ENCODE measurements at regions not wholly inside any gene's neighbourhood (a gene's known extent, or its start where the extent isn't known, plus 50 kb on each side); places are given as distances from the start of the nearest gene placed in this dataset.

GRCh38 chr13:74919914-74920313 is 562.1 kb downstream of the TBC1D4 start (continued):
- TF ChIP-seq, protein P1, sequence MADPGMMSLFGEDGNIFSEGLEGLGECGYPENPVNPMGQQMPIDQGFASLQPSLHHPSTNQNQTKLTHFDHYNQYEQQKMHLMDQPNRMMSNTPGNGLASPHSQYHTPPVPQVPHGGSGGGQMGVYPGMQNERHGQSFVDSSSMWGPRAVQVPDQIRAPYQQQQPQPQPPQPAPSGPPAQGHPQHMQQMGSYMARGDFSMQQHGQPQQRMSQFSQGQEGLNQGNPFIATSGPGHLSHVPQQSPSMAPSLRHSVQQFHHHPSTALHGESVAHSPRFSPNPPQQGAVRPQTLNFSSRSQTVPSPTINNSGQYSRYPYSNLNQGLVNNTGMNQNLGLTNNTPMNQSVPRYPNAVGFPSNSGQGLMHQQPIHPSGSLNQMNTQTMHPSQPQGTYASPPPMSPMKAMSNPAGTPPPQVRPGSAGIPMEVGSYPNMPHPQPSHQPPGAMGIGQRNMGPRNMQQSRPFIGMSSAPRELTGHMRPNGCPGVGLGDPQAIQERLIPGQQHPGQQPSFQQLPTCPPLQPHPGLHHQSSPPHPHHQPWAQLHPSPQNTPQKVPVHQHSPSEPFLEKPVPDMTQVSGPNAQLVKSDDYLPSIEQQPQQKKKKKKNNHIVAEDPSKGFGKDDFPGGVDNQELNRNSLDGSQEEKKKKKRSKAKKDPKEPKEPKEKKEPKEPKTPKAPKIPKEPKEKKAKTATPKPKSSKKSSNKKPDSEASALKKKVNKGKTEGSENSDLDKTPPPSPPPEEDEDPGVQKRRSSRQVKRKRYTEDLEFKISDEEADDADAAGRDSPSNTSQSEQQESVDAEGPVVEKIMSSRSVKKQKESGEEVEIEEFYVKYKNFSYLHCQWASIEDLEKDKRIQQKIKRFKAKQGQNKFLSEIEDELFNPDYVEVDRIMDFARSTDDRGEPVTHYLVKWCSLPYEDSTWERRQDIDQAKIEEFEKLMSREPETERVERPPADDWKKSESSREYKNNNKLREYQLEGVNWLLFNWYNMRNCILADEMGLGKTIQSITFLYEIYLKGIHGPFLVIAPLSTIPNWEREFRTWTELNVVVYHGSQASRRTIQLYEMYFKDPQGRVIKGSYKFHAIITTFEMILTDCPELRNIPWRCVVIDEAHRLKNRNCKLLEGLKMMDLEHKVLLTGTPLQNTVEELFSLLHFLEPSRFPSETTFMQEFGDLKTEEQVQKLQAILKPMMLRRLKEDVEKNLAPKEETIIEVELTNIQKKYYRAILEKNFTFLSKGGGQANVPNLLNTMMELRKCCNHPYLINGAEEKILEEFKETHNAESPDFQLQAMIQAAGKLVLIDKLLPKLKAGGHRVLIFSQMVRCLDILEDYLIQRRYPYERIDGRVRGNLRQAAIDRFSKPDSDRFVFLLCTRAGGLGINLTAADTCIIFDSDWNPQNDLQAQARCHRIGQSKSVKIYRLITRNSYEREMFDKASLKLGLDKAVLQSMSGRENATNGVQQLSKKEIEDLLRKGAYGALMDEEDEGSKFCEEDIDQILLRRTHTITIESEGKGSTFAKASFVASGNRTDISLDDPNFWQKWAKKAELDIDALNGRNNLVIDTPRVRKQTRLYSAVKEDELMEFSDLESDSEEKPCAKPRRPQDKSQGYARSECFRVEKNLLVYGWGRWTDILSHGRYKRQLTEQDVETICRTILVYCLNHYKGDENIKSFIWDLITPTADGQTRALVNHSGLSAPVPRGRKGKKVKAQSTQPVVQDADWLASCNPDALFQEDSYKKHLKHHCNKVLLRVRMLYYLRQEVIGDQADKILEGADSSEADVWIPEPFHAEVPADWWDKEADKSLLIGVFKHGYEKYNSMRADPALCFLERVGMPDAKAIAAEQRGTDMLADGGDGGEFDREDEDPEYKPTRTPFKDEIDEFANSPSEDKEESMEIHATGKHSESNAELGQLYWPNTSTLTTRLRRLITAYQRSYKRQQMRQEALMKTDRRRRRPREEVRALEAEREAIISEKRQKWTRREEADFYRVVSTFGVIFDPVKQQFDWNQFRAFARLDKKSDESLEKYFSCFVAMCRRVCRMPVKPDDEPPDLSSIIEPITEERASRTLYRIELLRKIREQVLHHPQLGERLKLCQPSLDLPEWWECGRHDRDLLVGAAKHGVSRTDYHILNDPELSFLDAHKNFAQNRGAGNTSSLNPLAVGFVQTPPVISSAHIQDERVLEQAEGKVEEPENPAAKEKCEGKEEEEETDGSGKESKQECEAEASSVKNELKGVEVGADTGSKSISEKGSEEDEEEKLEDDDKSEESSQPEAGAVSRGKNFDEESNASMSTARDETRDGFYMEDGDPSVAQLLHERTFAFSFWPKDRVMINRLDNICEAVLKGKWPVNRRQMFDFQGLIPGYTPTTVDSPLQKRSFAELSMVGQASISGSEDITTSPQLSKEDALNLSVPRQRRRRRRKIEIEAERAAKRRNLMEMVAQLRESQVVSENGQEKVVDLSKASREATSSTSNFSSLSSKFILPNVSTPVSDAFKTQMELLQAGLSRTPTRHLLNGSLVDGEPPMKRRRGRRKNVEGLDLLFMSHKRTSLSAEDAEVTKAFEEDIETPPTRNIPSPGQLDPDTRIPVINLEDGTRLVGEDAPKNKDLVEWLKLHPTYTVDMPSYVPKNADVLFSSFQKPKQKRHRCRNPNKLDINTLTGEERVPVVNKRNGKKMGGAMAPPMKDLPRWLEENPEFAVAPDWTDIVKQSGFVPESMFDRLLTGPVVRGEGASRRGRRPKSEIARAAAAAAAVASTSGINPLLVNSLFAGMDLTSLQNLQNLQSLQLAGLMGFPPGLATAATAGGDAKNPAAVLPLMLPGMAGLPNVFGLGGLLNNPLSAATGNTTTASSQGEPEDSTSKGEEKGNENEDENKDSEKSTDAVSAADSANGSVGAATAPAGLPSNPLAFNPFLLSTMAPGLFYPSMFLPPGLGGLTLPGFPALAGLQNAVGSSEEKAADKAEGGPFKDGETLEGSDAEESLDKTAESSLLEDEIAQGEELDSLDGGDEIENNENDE (IDR thresholded peaks at IDR 0.05; ENCODE audit: insufficient replicate concordance, low read length), result no peak
- no peak for TF ChIP-seq RNF2 (IDR thresholded peaks at IDR 0.05; ENCODE audit: borderline replicate concordance, low read depth, low read length, missing control alignments, poor library complexity, severe bottlenecking)
